ENCODE measurements at regions not wholly inside any gene's neighbourhood (a gene's known extent, or its start where the extent isn't known, plus 50 kb on each side); places are given as distances from the start of the nearest gene placed in this dataset.
A peak's percentile ranks its signal among the peaks of the same experiment; 100 is the strongest.
"Not testable (repeated sequence)": the region's sequence is repeated elsewhere in the genome, so short reads cannot be mapped to it uniquely, and the experiment has no call there.

DNA sequence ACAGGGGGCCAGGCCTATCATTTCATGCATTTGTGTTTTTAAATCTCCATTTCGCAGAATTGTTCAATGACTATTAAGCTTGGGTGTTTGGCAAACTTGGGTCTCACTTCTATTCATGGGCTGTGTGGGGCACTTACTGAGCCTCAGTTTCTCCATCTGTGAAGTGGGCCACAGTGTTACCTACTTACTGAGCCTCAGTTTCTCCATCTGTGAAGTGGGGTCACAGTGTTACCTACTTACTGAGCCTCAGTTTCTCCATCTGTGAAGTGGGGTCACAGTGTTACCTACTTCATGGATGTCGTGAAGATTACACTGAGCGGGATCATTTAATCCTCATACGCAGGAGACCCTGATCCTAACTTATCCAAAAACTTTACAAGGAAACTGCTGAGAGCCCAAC, 115.1 kb upstream of the STX18 start:
- TF ChIP-seq, protein P1, sequence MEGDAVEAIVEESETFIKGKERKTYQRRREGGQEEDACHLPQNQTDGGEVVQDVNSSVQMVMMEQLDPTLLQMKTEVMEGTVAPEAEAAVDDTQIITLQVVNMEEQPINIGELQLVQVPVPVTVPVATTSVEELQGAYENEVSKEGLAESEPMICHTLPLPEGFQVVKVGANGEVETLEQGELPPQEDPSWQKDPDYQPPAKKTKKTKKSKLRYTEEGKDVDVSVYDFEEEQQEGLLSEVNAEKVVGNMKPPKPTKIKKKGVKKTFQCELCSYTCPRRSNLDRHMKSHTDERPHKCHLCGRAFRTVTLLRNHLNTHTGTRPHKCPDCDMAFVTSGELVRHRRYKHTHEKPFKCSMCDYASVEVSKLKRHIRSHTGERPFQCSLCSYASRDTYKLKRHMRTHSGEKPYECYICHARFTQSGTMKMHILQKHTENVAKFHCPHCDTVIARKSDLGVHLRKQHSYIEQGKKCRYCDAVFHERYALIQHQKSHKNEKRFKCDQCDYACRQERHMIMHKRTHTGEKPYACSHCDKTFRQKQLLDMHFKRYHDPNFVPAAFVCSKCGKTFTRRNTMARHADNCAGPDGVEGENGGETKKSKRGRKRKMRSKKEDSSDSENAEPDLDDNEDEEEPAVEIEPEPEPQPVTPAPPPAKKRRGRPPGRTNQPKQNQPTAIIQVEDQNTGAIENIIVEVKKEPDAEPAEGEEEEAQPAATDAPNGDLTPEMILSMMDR (IDR thresholded peaks at IDR 0.05; ENCODE audit: low read depth, low read length), result no peak
- no peak for DNase-seq
- Histone ChIP-seq H3K4me1 (no peaks in the 10 kb centered on the region; the same call in 1 of the 2 replicates), H3K9me3 (no peaks in the 10 kb centered on the region), H3K4me3 (ENCODE audit: low read depth, low read length) (no peak overlapping the region), H3K27me3 (no peaks in the 10 kb centered on the region), H3K36me3 (no peaks in the 10 kb centered on the region)

DNA sequence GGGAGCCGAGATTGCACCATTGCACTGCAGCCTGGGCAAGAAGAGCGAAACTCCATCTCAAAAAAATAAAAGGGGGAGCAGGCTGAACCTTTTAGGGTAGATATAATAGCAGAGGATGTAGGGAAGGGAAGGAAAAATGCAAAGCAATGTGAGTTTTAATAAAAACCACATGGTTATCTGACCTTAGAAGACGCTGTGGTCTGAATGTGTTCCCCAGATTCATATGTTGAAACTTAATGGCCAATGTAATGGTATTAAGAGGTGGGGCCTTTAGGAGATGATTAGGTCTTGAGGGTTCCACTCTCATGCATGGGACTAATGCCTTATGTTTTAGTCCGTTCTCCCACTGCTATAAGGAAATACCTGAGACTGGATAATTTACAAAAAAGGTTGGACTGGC, 114.1 kb upstream of the STX18 start:
- TF ChIP-seq, protein P1 (IDR thresholded peaks at IDR 0.05; ENCODE audit: low read depth, low read length), result no peak
- Histone ChIP-seq H3K27me3 (no peaks in the 10 kb centered on the region), H3K9me3 (no peaks in the 10 kb centered on the region), H3K4me1 (no peaks in the 10 kb centered on the region; the same call in 1 of the 2 replicates), H3K36me3 (no peaks in the 10 kb centered on the region), H3K4me3 (ENCODE audit: low read depth, low read length) (no peak overlapping the region)
- DNase-seq, result no peak

DNA sequence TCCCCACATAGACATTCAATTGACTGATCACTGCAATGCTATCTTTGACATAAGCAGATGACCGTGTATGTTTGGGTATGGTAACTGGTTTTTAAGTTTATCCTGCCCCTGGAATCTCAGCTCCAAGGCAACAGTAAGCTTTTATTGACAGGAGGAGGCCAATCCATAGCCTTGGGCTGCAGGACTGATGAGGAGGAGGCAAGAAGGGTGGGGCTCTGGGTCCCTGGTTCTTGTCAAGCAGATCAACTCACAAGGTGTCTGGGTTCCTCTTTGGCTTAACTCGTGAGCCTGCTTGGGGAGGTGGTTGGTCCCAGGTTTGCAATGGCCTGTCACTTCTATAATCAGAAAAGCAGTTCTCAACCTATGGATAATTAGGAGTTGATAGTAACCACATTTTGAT, 113.2 kb upstream of the STX18 start:
- DNase-seq, result no peak
- Histone ChIP-seq H3K36me3 (no peaks in the 10 kb centered on the region), H3K4me3 (ENCODE audit: low read depth, low read length) (no peak overlapping the region), H3K4me1 (no peaks in the 10 kb centered on the region; the same call in 1 of the 2 replicates), H3K27me3 (no peaks in the 10 kb centered on the region), H3K9me3 (no peaks in the 10 kb centered on the region)
- TF ChIP-seq, protein P1 (IDR thresholded peaks at IDR 0.05; ENCODE audit: low read depth, low read length), result no peak

DNA sequence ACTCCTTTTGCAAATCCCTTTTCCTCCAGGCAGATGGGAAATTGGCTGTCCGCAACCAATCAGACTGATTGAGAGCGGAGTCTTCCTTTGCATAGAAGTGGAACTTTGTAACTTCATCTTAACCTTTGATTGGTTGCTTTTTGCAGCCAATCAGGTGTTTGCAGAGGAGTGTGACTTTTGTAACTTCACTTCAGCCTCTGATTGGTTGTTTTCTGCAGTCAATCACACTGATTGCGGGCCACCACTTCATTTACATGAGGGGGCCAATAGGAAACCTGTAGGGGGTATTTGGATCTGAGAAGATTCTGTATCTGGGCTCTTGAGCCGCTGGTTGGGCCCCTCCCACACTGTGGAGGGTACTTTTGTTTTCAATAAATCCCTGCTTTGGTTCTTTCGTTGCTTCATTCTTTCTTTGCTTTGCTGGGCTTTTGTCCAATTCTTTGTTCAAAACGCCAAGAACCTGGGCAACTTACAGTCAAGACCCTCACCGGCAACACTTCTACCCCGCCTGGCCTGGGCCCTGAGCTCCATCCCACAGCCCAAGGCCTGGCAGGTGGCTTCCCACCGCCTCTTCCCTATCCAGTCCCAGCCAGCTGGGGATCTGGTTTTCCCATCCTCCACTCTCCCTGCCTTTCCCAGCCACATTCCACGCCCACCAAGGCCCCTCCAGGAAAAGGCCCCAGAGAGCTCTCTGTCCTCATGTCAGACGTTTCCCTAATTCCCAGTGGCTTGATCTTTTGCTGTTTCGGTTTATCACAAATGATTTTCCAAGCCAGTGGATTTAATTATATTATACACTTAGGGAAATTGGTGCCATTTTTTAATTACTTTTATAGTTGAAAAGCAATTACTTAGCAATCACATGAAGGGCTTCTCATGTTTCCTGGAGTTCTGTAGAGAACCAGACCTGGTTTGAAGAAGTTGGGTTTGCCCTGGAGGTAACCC, 110.2 kb upstream of the STX18 start:
- Histone ChIP-seq H3K4me3 (ENCODE audit: low read depth, low read length) (no peak overlapping the region), H3K27me3 (no peaks in the 10 kb centered on the region), H3K36me3 (no peaks in the 10 kb centered on the region), H3K4me1 (no peaks in the 10 kb centered on the region; the same call in 1 of the 2 replicates), H3K9me3 (no peaks in the 10 kb centered on the region)
- DNase-seq, result peak; percentile 45
- TF ChIP-seq, protein P1 (IDR thresholded peaks at IDR 0.05; ENCODE audit: low read depth, low read length), result no peak

DNA sequence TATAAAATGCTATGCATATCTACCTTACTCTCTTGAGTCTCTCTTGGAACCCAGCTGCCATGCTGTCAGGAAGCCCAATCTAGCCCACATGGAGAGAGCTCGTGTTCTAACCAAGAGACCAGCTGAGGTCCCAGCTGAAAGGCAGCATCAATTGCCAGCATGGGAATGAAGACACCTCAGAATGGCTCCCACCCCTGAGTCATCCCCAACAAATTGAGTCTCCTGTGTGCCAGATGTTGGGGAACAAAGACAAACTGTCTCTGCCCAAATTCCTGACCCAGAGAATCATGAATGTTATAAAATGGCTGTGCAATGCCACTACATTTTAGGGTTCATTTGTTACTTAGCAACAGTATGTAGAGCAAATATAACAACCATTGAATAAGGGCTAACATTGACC, 105.2 kb upstream of the STX18 start:
- Histone ChIP-seq H3K36me3 (no peaks in the 10 kb centered on the region), H3K4me1 (no peaks in the 10 kb centered on the region; the same call in 1 of the 2 replicates), H3K9me3 (no peaks in the 10 kb centered on the region), H3K27me3 (no peaks in the 10 kb centered on the region), H3K4me3 (ENCODE audit: low read depth, low read length) (no peak overlapping the region)
- TF ChIP-seq, protein P1 (IDR thresholded peaks at IDR 0.05; ENCODE audit: low read depth, low read length), result no peak
- no peak for DNase-seq

DNA sequence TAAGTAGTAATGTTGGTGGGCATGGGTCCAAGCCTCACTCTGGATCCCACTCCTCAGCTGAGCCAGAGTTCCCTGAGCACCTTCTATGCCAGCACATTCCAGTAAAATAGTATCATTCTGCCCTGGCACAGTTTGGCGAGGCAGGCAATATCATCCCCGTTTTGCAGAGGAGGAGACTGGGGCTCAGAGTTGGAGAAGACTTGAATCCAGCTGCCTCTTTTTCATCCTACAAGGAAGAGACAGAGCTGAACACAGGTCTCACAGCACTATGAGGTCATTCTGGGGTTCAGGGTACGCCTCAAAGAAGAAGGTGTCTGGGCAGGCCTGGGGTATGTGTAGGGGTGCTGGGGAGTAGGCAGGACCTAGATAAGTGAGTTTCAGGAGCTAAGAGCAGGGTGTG, 103.9 kb upstream of the STX18 start:
- no peak overlapping the region for H3K4me3 ChIP-seq (ENCODE audit: low read depth, low read length)
- DNase-seq, result no peak
- H3K36me3 ChIP-seq, result no peaks in the 10 kb centered on the region
- no peaks in the 10 kb centered on the region for H3K4me1 ChIP-seq
- TF ChIP-seq, protein P1 (IDR thresholded peaks at IDR 0.05; ENCODE audit: low read depth, low read length), result no peak
- no peaks in the 10 kb centered on the region for H3K9me3 ChIP-seq
- H3K27me3 ChIP-seq, result no peaks in the 10 kb centered on the region

DNA sequence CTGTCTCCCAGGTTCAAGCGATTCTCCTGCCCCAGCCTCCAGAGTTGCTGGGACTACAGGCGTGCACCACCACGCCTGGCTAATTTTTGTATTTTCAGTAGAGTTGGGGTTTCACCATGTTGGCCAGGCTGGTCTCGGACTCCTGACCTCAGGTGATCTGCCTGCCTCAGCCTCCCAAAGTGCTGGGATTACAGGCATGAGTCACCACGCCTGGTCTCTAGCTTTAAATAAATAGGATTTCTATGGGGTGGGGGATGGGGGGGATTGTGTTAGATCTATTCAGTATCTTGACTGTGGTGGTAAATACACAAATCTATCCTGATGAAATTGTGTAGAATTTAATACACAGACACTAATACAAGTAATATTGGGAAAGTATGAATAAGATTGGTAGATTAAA, 102.4 kb upstream of the STX18 start:
- H3K36me3 ChIP-seq; H3K27me3 ChIP-seq; H3K4me3 ChIP-seq (ENCODE audit: low read depth, low read length); H3K9me3 ChIP-seq; DNase-seq; H3K4me1 ChIP-seq: not testable (repeated sequence)

DNA sequence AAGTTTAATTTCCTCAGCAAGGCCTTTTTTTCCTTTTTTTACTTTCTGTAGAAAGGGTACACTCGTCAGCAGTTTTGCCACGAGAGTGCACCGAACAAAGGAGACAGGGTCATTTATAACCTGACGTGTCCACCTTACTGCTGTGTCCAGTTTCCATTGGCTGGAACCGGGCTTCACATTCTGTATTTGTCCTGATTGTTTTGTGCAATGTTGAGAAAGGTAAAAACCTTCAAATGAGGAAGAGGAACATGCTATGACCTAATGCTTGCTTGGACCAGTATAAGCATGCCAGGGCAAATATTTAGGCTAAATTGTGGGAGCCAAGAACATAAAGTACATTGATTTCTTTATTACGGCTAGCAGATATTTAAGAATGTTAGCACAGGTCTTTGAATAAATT, 101.9 kb upstream of the STX18 start:
- H3K9me3 ChIP-seq; H3K4me1 ChIP-seq; H3K4me3 ChIP-seq (ENCODE audit: low read depth, low read length); DNase-seq; H3K27me3 ChIP-seq; H3K36me3 ChIP-seq: not testable (repeated sequence)
